Activated CD4-positive, alpha-beta memory T cell treated with anti-CD3 and anti-CD28 coated beads, Interleukin-2, amount 10 ng/mL, durations not matched to agents 7 days and 5 days (primary cell): ENCODE measurements at regions not wholly inside any gene's neighbourhood (a gene's known extent, or its start where the extent isn't known, plus 50 kb on each side); places are given as distances from the start of the nearest gene placed in this dataset.

Source experiments
- CTCF ChIA-PET: fragments of 350-600 bp; sonication (Branson Sonifier 250); formaldehyde crosslinking; loops from one replicate; lab custom pipeline; 2021; ENCODE audit warnings: antibody characterized with exemption, inconsistent platforms; lab: Charles Lee
- POLR2A ChIA-PET: fragments of 350-600 bp; sonication (Branson Sonifier 250); formaldehyde crosslinking; loops from one replicate; lab custom pipeline; 2021; ENCODE audit warnings: antibody characterized with exemption; lab: Charles Lee
- DNase-seq: peaks from one replicate; pipeline ENCODE4 v3.0.0-alpha.2; 2020
- H3K27ac Mint-ChIP-seq: one replicate; pipeline ENCODE4 v1.8.0; 2021; ENCODE audit warnings: mild to moderate bottlenecking, mixed read lengths
- H3K27me3 Mint-ChIP-seq: one replicate; pipeline ENCODE4 v1.8.0; 2021; ENCODE audit warnings: mixed read lengths
- H3K36me3 Mint-ChIP-seq: one replicate; pipeline ENCODE4 v1.8.0; 2021; ENCODE audit warnings: low read depth, mixed read lengths
- H3K4me1 Mint-ChIP-seq: one replicate; pipeline ENCODE4 v1.8.0; 2021; ENCODE audit warnings: mixed read lengths
- H3K4me3 Mint-ChIP-seq: one replicate; pipeline ENCODE4 v1.8.0; 2021; ENCODE audit warnings: mild to moderate bottlenecking, mixed read lengths
- H3K9me3 Mint-ChIP-seq: one replicate; pipeline ENCODE4 v1.8.0; 2021; ENCODE audit warnings: mixed read lengths

GRCh38 chr11:116442238-116442752 is 330.5 kb downstream of the BUD13 start:
- H3K9me3 Mint-ChIP-seq = no peaks in the 10 kb centered on the region
- ChIA-PET CTCF (no interaction called here), POLR2A (no interaction called here)
- no peak overlapping the region for H3K4me3 Mint-ChIP-seq
- H3K27ac Mint-ChIP-seq = no peak overlapping the region
- H3K27me3 Mint-ChIP-seq = peaks cover 4% of the 10 kb centered on the region
- no peak for DNase-seq
- no peaks in the 10 kb centered on the region for H3K4me1 Mint-ChIP-seq
- no peaks in the 10 kb centered on the region for H3K36me3 Mint-ChIP-seq

GRCh38 chr11:116439361-116439677 is 333.5 kb downstream of the BUD13 start:
- no peaks in the 10 kb centered on the region for H3K36me3 Mint-ChIP-seq
- no peak overlapping the region for H3K4me3 Mint-ChIP-seq
- no peaks in the 10 kb centered on the region for H3K4me1 Mint-ChIP-seq
- ChIA-PET CTCF (no interaction called here), POLR2A (no interaction called here)
- no peaks in the 10 kb centered on the region for H3K27me3 Mint-ChIP-seq
- no peaks in the 10 kb centered on the region for H3K9me3 Mint-ChIP-seq
- DNase-seq = no peak
- no peak overlapping the region for H3K27ac Mint-ChIP-seq

GRCh38 chr11:116438651-116439360 is 334.0 kb downstream of the BUD13 start:
- CTCF ChIA-PET = no interaction called here
- Mint-ChIP-seq H3K27me3 (no peaks in the 10 kb centered on the region), H3K9me3 (no peaks in the 10 kb centered on the region), H3K4me1 (no peaks in the 10 kb centered on the region), H3K27ac (no peak overlapping the region), H3K4me3 (no peak overlapping the region), H3K36me3 (no peaks in the 10 kb centered on the region)
- no peak for DNase-seq
- POLR2A ChIA-PET = no interaction called here

- no peak for DNase-seq
- H3K4me3 Mint-ChIP-seq = no peak overlapping the region
- POLR2A ChIA-PET = no interaction called here
- H3K36me3 Mint-ChIP-seq = no peaks in the 10 kb centered on the region
- no peaks in the 10 kb centered on the region for H3K9me3 Mint-ChIP-seq
- no peak overlapping the region for H3K27ac Mint-ChIP-seq
- no peaks in the 10 kb centered on the region for H3K27me3 Mint-ChIP-seq
- H3K4me1 Mint-ChIP-seq = no peaks in the 10 kb centered on the region
- CTCF ChIA-PET = no interaction called here
Measured at GRCh38 chr11:116434986-116435385, 337.8 kb downstream of the BUD13 start.

- Mint-ChIP-seq H3K9me3 (no peaks in the 10 kb centered on the region), H3K4me1 (no peaks in the 10 kb centered on the region), H3K27ac (no peak overlapping the region), H3K27me3 (peaks cover 2% of the 10 kb centered on the region), H3K36me3 (no peaks in the 10 kb centered on the region), H3K4me3 (no peak overlapping the region)
- ChIA-PET POLR2A (no interaction called here), CTCF (no interaction called here)
- no peak for DNase-seq
Measured at GRCh38 chr11:116432301-116432700, 340.5 kb downstream of the BUD13 start.

- no peak for DNase-seq
- Mint-ChIP-seq H3K4me3 (no peak overlapping the region), H3K4me1 (no peaks in the 10 kb centered on the region), H3K27me3 (peaks cover 2% of the 10 kb centered on the region), H3K27ac (no peak overlapping the region), H3K9me3 (no peaks in the 10 kb centered on the region), H3K36me3 (no peaks in the 10 kb centered on the region)
- POLR2A ChIA-PET = no interaction called here
- CTCF ChIA-PET = no interaction called here
Measured at GRCh38 chr11:116431842-116432241, 340.9 kb downstream of the BUD13 start.

GRCh38 chr11:116428638-116428975 is 344.2 kb downstream of the BUD13 start:
- H3K27me3 Mint-ChIP-seq = peaks cover 2% of the 10 kb centered on the region

GRCh38 chr11:116427903-116428637 is 344.7 kb downstream of the BUD13 start:
- CTCF ChIA-PET = no interaction called here
- DNase-seq = no peak
- H3K27me3 Mint-ChIP-seq = peaks cover 2% of the 10 kb centered on the region
- POLR2A ChIA-PET = no interaction called here
- H3K4me3 Mint-ChIP-seq = no peak overlapping the region
- no peak overlapping the region for H3K27ac Mint-ChIP-seq
- H3K36me3 Mint-ChIP-seq = no peaks in the 10 kb centered on the region
- H3K4me1 Mint-ChIP-seq = no peaks in the 10 kb centered on the region
- H3K9me3 Mint-ChIP-seq = no peaks in the 10 kb centered on the region

More at GRCh38 chr11:116428638-116428975, 344.2 kb downstream of the BUD13 start:
- Mint-ChIP-seq H3K4me3 (no peak overlapping the region), H3K36me3 (no peaks in the 10 kb centered on the region), H3K27ac (no peak overlapping the region), H3K4me1 (no peaks in the 10 kb centered on the region), H3K9me3 (no peaks in the 10 kb centered on the region)
- POLR2A ChIA-PET = no interaction called here
- DNase-seq = no peak
- CTCF ChIA-PET = no interaction called here

GRCh38 chr11:116427337-116427902 is 345.4 kb downstream of the BUD13 start:
- Mint-ChIP-seq H3K27ac (no peak overlapping the region), H3K36me3 (no peaks in the 10 kb centered on the region), H3K4me3 (no peak overlapping the region), H3K4me1 (no peaks in the 10 kb centered on the region), H3K9me3 (no peaks in the 10 kb centered on the region), H3K27me3 (peaks cover 2% of the 10 kb centered on the region)
- DNase-seq = no peak
- ChIA-PET POLR2A (no interaction called here), CTCF (no interaction called here)

GRCh38 chr11:116426761-116427160 is 346.0 kb downstream of the BUD13 start:
- Mint-ChIP-seq H3K4me1 (no peaks in the 10 kb centered on the region), H3K27me3 (peaks cover 2% of the 10 kb centered on the region), H3K4me3 (no peak overlapping the region), H3K9me3 (no peaks in the 10 kb centered on the region), H3K36me3 (no peaks in the 10 kb centered on the region), H3K27ac (no peak overlapping the region)
- CTCF ChIA-PET = no interaction called here
- no peak for DNase-seq
- POLR2A ChIA-PET = no interaction called here

- H3K9me3 Mint-ChIP-seq = no peaks in the 10 kb centered on the region
- DNase-seq = no peak
- no peaks in the 10 kb centered on the region for H3K36me3 Mint-ChIP-seq
- H3K27ac Mint-ChIP-seq = no peak overlapping the region
- peaks cover 2% of the 10 kb centered on the region for H3K27me3 Mint-ChIP-seq
- ChIA-PET POLR2A (no interaction called here), CTCF (interaction anchor here (0.7 kb wide), 1 partner anchor 83 kb away, joined by 3 read pairs; no protein-coding TSS in a partner anchor)
- H3K4me3 Mint-ChIP-seq = no peak overlapping the region
- H3K4me1 Mint-ChIP-seq = no peaks in the 10 kb centered on the region
Measured at GRCh38 chr11:116424615-116425261, 348.0 kb downstream of the BUD13 start.

GRCh38 chr11:116422956-116423600 is 349.7 kb downstream of the BUD13 start:
- Mint-ChIP-seq H3K27me3 (peaks cover 2% of the 10 kb centered on the region), H3K4me1 (no peaks in the 10 kb centered on the region), H3K36me3 (no peaks in the 10 kb centered on the region), H3K9me3 (no peaks in the 10 kb centered on the region), H3K27ac (no peak overlapping the region), H3K4me3 (no peak overlapping the region)
- ChIA-PET CTCF (no interaction called here), POLR2A (no interaction called here)
- no peak for DNase-seq

- POLR2A ChIA-PET = no interaction called here
- Mint-ChIP-seq H3K27ac (no peak overlapping the region), H3K4me1 (no peaks in the 10 kb centered on the region), H3K36me3 (no peaks in the 10 kb centered on the region), H3K9me3 (no peaks in the 10 kb centered on the region), H3K4me3 (no peak overlapping the region), H3K27me3 (no peaks in the 10 kb centered on the region)
- CTCF ChIA-PET = no interaction called here
- DNase-seq = no peak
Measured at GRCh38 chr11:116422556-116422955, 350.2 kb downstream of the BUD13 start.
